ENCODE measurements at regions not wholly inside any gene's neighbourhood (a gene's known extent, or its start where the extent isn't known, plus 50 kb on each side); places are given as distances from the start of the nearest gene placed in this dataset.

DNA sequence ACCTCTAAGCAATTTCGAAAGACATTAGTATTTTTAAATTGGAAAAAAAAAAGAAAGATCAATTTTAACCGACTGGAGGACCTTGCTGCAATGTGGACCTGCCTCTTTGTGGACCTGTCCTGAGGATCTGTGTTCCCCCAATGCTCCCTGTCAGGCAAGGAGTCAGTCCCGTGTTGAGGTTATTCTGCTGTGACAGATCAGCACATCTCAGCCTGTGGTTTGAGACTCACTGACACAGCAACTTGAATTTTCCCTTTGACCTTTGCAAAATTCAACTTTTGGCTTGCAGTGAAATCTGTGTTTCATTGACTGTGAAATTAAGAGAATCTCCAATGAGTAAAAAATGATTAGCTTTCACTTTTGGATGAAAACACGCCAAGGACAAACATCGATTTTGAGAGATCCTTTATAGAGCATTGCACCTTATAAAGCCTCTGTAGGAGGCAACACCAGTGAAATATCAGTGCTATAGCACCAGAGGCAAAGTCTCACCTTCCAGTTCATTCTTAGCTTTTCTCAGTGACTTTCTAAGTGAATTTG is 186.9 kb downstream of the GPAT3 start:
- Histone ChIP-seq H3K27me3 (replicated peaks; ENCODE audit: control insufficient read depth, insufficient read depth, low read length) (no peaks in the 10 kb centered on the region), H3K4me3 (replicated peaks; ENCODE audit: low read depth, low read length) (no peak overlapping the region), H3K36me3 (ENCODE audit: control insufficient read depth, insufficient read depth, low read length) (no peaks in the 10 kb centered on the region)
- DNase-seq (ENCODE audit: extremely low read depth, insufficient read length) = no peak
- TF ChIP-seq, protein P1, sequence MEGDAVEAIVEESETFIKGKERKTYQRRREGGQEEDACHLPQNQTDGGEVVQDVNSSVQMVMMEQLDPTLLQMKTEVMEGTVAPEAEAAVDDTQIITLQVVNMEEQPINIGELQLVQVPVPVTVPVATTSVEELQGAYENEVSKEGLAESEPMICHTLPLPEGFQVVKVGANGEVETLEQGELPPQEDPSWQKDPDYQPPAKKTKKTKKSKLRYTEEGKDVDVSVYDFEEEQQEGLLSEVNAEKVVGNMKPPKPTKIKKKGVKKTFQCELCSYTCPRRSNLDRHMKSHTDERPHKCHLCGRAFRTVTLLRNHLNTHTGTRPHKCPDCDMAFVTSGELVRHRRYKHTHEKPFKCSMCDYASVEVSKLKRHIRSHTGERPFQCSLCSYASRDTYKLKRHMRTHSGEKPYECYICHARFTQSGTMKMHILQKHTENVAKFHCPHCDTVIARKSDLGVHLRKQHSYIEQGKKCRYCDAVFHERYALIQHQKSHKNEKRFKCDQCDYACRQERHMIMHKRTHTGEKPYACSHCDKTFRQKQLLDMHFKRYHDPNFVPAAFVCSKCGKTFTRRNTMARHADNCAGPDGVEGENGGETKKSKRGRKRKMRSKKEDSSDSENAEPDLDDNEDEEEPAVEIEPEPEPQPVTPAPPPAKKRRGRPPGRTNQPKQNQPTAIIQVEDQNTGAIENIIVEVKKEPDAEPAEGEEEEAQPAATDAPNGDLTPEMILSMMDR (IDR thresholded peaks at IDR 0.05; ENCODE audit: insufficient read depth, low read length, poor library complexity, severe bottlenecking) = no peak

DNA sequence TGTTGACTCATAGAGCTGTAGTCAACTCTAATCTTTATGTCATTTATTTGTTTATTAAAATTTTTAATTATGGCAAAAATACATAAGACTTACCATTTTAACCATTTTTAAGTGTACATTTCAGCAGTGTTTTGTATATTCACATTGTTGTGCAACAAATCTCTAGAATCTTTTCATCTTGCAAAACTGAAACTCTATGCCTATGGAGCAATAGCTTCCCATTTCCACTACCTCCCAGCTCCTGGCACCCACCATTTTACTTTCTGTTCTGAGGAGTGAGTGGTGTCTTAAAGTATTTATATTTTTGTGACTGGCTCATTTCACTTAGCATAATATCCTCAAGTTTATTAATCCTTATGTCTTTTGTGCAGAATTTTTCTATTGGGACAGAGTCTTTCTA is 181.0 kb downstream of the GPAT3 start:
- TF ChIP-seq, protein P1 (IDR thresholded peaks at IDR 0.05; ENCODE audit: insufficient read depth, low read length, poor library complexity, severe bottlenecking) = no peak
- Histone ChIP-seq H3K27me3 (replicated peaks; ENCODE audit: control insufficient read depth, insufficient read depth, low read length) (no peaks in the 10 kb centered on the region), H3K4me3 (replicated peaks; ENCODE audit: low read depth, low read length) (no peak overlapping the region), H3K36me3 (ENCODE audit: control insufficient read depth, insufficient read depth, low read length) (no peaks in the 10 kb centered on the region)
- DNase-seq (ENCODE audit: extremely low read depth, insufficient read length) = no peak

DNA sequence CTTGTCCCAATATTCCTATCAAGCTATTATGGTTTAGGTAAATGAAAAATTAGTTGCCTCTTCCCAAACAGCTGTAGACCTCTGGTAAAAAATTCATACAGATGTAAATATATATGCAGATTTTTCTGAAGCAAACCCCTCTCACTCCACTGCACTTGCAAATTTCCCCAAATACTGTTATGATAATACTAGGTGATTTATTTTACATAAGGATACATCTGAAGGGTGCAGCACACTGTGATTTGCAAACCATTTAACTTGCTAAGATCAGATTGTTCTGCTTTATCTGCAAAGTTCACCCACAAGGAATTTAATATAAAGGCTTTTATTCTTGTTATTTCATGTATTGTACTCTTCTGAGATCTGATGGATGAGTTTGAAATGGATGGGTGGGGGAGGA is 177.0 kb downstream of the GPAT3 start:
- H3K4me3 ChIP-seq (replicated peaks; ENCODE audit: low read depth, low read length) = no peak overlapping the region
- no peak for DNase-seq (ENCODE audit: extremely low read depth, insufficient read length)
- TF ChIP-seq, protein P1 (IDR thresholded peaks at IDR 0.05; ENCODE audit: insufficient read depth, low read length, poor library complexity, severe bottlenecking) = no peak
- H3K36me3 ChIP-seq (ENCODE audit: control insufficient read depth, insufficient read depth, low read length) = no peaks in the 10 kb centered on the region
- H3K27me3 ChIP-seq (replicated peaks; ENCODE audit: control insufficient read depth, insufficient read depth, low read length) = no peaks in the 10 kb centered on the region

DNA sequence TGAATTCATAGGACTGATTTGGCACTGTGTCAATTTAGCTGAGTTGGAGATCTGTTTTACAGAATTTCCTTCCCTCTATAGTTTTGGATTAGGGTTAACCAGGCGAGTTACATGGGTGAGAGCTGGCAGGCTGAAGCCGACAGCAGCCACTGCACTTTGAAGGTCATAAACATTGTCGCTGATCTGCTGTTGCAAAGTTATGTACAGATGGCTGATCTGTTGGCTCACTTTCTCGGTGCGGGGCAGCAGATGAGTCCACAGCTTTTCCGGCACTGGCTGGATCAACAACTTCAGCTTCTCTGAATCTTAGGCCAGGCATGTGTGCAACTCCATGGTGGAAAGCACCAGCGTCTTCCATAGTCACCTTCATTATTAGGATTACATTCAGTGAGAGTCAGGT is 173.7 kb downstream of the GPAT3 start:
- TF ChIP-seq, protein P1 (IDR thresholded peaks at IDR 0.05; ENCODE audit: insufficient read depth, low read length, poor library complexity, severe bottlenecking) = no peak
- no peaks in the 10 kb centered on the region for H3K27me3 ChIP-seq (replicated peaks; ENCODE audit: control insufficient read depth, insufficient read depth, low read length)
- no peak overlapping the region for H3K4me3 ChIP-seq (replicated peaks; ENCODE audit: low read depth, low read length)
- no peak for DNase-seq (ENCODE audit: extremely low read depth, insufficient read length)
- no peaks in the 10 kb centered on the region for H3K36me3 ChIP-seq (ENCODE audit: control insufficient read depth, insufficient read depth, low read length)

DNA sequence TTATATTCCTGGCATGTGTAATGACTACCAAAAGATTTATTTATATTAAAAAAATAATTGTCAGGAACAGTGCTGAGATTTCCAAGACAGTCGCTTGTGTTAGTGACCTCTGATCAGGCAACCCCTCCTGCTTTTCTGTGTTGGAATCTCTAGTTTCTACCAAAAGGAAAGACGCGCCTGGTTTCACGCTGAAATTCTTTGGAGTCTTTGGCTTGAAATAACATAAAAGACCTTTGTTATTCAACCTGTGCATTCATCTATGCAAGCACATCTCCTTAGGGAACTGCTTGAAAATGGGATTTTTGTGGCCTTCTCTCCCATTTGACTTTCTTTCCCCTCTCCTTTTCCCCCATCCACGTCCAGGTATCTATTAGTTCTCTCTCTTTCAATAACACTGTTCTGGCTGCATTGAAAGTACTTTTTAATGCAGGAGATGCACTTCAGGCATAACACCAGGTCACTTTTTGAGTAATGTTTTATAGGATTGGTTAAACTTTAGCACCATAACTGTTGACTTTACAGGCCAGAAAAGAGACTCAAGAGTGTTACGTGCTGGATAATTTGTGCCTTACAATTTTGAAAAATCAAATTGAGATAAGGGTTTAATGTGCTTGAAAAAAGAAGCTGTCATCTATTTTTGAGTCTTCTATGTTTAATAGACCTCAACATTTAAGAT is 172.7 kb downstream of the GPAT3 start:
- H3K36me3 ChIP-seq (ENCODE audit: control insufficient read depth, insufficient read depth, low read length) = no peaks in the 10 kb centered on the region
- DNase-seq (ENCODE audit: extremely low read depth, insufficient read length) = no peak
- TF ChIP-seq, protein P1 (IDR thresholded peaks at IDR 0.05; ENCODE audit: insufficient read depth, low read length, poor library complexity, severe bottlenecking) = no peak
- H3K27me3 ChIP-seq (replicated peaks; ENCODE audit: control insufficient read depth, insufficient read depth, low read length) = no peaks in the 10 kb centered on the region
- H3K4me3 ChIP-seq (replicated peaks; ENCODE audit: low read depth, low read length) = no peak overlapping the region
